Natural killer cell (primary cell): ENCODE measurements at regions not wholly inside any gene's neighbourhood (a gene's known extent, or its start where the extent isn't known, plus 50 kb on each side); places are given as distances from the start of the nearest gene placed in this dataset.
"Not testable (repeated sequence)": the region's sequence is repeated elsewhere in the genome, so short reads cannot be mapped to it uniquely, and the experiment has no call there.

Source experiments
- ATAC-seq, 3 donors: fragments of 150-1000 bp in 2 of 3; fragments of 200-7000 bp in 1 of 3; cut with Tn5 transposase; 1 replicate in 1 of 3; 2 replicates in 2 of 3; pipeline ENCODE4 v1.10.0; 2021; ENCODE audit warnings: mild to moderate bottlenecking in 2 of 3, moderate library complexity in 2 of 3
- DNase-seq, 2 donors: peaks; one replicate each; pipeline versions ENCODE4 v3.0.0 to v3.0.0-alpha.2; 2013 to 2021; ENCODE audit warnings: mixed read lengths in 1 of 2
- H3K27ac ChIP-seq: one replicate; pipeline ENCODE4 v1.5.1; 2013; ENCODE audit warnings: mild to moderate bottlenecking, low read length
- H3K27me3 ChIP-seq: one replicate; pipeline ENCODE4 v1.6.1; 2013; ENCODE audit warnings: low read length; ENCODE audit not compliant: control insufficient read depth, insufficient read depth
- H3K36me3 ChIP-seq: one replicate; pipeline ENCODE4 v1.6.1; 2013; ENCODE audit warnings: low read length; ENCODE audit not compliant: control insufficient read depth, insufficient read depth
- H3K4me1 ChIP-seq: one replicate; pipeline ENCODE4 v1.6.1; 2013; ENCODE audit warnings: low read length; ENCODE audit not compliant: control insufficient read depth, insufficient read depth
- H3K4me3 ChIP-seq: one replicate; pipeline ENCODE4 v1.5.1; 2013; ENCODE audit warnings: low read length
- H3K9me3 ChIP-seq: one replicate; pipeline ENCODE4 v1.6.1; 2013; ENCODE audit warnings: low read length; ENCODE audit not compliant: control insufficient read depth, insufficient read depth
- H3K27ac Mint-ChIP-seq, 2 donors: one replicate each; pipeline ENCODE4 v1.8.0; 2022; ENCODE audit warnings: mild to moderate bottlenecking in 2 of 2, mixed read lengths in 2 of 2, moderate library complexity in 1 of 2
- H3K27me3 Mint-ChIP-seq, 2 donors: one replicate each; pipeline ENCODE4 v1.8.0; 2022; ENCODE audit warnings: low read depth in 2 of 2, mixed read lengths in 2 of 2
- H3K36me3 Mint-ChIP-seq: one replicate; pipeline ENCODE4 v1.8.0; 2022; ENCODE audit warnings: mixed read lengths
- H3K4me1 Mint-ChIP-seq, 2 donors: one replicate each; pipeline ENCODE4 v1.8.0; 2022; ENCODE audit warnings: mixed read lengths in 2 of 2
- H3K4me3 Mint-ChIP-seq: one replicate; pipeline ENCODE4 v1.8.0; 2022; ENCODE audit warnings: mild to moderate bottlenecking, moderate library complexity, mixed read lengths
- H3K9me3 Mint-ChIP-seq, 2 donors: one replicate each; pipeline ENCODE4 v1.8.0; 2022; ENCODE audit warnings: mixed read lengths in 2 of 2
- WGBS: methylation state at CpG from one replicate; pipeline ENCODE4 v1.1.7; 2013; ENCODE audit warnings: missing lambda C conversion rate; ENCODE audit not compliant: insufficient coverage; 5-methylcytosine and 5-hydroxymethylcytosine counted together
- intact Hi-C: fragments of 100-400 bp; cut with micrococcal nuclease; formaldehyde crosslinking; loops from one replicate; pipeline ENCODE4 v1.14.2; 2022
- TF ChIP-seq, protein P1 (sequence below): fragments of 200-600 bp; IDR thresholded peaks from one replicate; pipeline ENCODE4 v1.8.0; 2022; ENCODE audit warnings: antibody characterized with exemption

DNA sequence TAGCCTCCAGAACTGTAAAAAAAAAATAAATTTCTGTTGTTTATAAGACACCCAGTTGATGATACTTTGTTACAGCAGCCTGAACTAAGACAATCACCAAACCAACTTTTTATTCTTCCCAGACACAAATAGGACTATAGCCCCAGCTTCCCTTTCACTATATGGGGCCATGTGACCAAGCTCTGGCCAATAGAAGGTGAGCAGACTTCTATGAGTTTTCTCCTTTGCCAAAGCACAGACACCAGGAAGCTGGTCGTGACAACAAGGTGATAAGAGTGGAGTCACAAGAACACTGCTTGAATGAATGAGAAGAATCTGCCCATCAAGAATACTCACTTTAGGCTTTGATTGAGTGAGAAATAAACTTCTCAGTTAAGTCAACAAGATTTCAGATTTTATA is 217.7 kb downstream of the DEPDC1B start:
- Mint-ChIP-seq H3K9me3 (peaks cover 0 to 2% of the 10 kb centered on the region in 2 donors), H3K36me3 (no peaks in the 10 kb centered on the region), H3K27me3 (no peaks in the 10 kb centered on the region), H3K4me1 (no peaks in the 10 kb centered on the region), H3K27ac (no peak overlapping the region), H3K4me3 (no peak overlapping the region)
- no CpG with 5 or more reads among the region's 1 CpG for WGBS
- Histone ChIP-seq H3K36me3 (no peaks in the 10 kb centered on the region), H3K9me3 (no peaks in the 10 kb centered on the region), H3K27ac (no peak overlapping the region), H3K4me3 (no peak overlapping the region), H3K27me3 (no peaks in the 10 kb centered on the region), H3K4me1 (no peaks in the 10 kb centered on the region)
- intact Hi-C loops = no loop called here
- DNase-seq (no peak), ATAC-seq (no peak)
- TF ChIP-seq, protein P1, sequence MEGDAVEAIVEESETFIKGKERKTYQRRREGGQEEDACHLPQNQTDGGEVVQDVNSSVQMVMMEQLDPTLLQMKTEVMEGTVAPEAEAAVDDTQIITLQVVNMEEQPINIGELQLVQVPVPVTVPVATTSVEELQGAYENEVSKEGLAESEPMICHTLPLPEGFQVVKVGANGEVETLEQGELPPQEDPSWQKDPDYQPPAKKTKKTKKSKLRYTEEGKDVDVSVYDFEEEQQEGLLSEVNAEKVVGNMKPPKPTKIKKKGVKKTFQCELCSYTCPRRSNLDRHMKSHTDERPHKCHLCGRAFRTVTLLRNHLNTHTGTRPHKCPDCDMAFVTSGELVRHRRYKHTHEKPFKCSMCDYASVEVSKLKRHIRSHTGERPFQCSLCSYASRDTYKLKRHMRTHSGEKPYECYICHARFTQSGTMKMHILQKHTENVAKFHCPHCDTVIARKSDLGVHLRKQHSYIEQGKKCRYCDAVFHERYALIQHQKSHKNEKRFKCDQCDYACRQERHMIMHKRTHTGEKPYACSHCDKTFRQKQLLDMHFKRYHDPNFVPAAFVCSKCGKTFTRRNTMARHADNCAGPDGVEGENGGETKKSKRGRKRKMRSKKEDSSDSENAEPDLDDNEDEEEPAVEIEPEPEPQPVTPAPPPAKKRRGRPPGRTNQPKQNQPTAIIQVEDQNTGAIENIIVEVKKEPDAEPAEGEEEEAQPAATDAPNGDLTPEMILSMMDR = no peak

DNA sequence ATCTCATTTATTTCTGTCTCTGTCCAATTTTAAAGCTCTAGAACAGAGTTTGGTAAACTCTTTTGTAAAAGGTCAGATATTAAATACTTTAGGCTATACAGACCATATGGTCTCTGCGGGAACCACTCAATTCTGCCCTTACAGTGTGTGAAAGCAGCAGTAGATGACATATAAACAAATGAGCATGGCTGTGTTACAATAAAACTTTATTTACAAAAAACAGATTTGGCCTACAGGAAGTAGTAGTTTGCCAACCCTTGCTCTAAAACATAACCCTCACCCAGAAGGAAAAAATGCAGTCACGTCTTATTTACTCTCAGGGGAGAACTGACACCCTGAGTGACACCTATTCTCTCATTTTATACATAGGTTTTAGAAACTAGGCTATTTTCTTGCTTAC is 220.4 kb downstream of the DEPDC1B start:
- H3K9me3 Mint-ChIP-seq = peaks cover 4 to 7% of the 10 kb centered on the region in 2 donors
- Histone ChIP-seq H3K4me3 (no peak overlapping the region), H3K27me3 (no peaks in the 10 kb centered on the region), H3K27ac (no peak overlapping the region), H3K9me3 (no peaks in the 10 kb centered on the region), H3K4me1 (no peaks in the 10 kb centered on the region), H3K36me3 (no peaks in the 10 kb centered on the region)
- TF ChIP-seq, protein P1 = no peak
- ATAC-seq (no peak), DNase-seq (no peak)
- no peaks in the 10 kb centered on the region for H3K36me3 Mint-ChIP-seq
- H3K4me1 Mint-ChIP-seq = no peaks in the 10 kb centered on the region
- 83% methylated on average over 1 of the region's 2 CpGs for WGBS
- intact Hi-C loops = no loop called here
- no peak overlapping the region for H3K4me3 Mint-ChIP-seq
- no peak overlapping the region for H3K27ac Mint-ChIP-seq
- no peaks in the 10 kb centered on the region for H3K27me3 Mint-ChIP-seq

DNA sequence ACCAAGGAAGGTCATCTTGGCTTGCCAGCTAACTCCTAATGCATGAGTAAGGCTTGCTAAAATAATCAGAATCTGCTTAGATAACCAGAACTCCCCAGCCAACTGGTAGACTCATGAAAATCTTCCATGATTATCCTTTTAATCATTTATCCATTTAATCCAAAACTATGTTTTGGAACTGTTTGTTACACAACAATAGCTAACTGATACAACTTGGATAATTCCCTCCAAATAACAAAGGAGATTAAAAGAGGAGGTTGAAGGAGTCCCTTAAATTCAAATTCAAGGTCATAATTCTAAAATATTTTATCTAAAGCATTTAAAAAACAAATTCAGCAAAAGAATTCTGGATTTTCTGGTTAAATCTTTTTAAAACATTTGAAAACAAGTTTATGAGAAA is 222.1 kb downstream of the DEPDC1B start:
- intact Hi-C loops = no loop called here
- no peak overlapping the region for H3K27ac ChIP-seq
- no peaks in the 10 kb centered on the region for H3K27me3 ChIP-seq
- Mint-ChIP-seq H3K4me3 (no peak overlapping the region), H3K36me3 (no peaks in the 10 kb centered on the region), H3K27ac (no peak overlapping the region), H3K9me3 (peaks cover 6 to 8% of the 10 kb centered on the region in 2 donors), H3K4me1 (no peaks in the 10 kb centered on the region), H3K27me3 (no peaks in the 10 kb centered on the region)
- DNase-seq = no peak
- H3K4me1 ChIP-seq = no peaks in the 10 kb centered on the region
- TF ChIP-seq, protein P1 = no peak
- no peak for ATAC-seq
- no peaks in the 10 kb centered on the region for H3K36me3 ChIP-seq
- no peak overlapping the region for H3K4me3 ChIP-seq
- H3K9me3 ChIP-seq = no peaks in the 10 kb centered on the region

DNA sequence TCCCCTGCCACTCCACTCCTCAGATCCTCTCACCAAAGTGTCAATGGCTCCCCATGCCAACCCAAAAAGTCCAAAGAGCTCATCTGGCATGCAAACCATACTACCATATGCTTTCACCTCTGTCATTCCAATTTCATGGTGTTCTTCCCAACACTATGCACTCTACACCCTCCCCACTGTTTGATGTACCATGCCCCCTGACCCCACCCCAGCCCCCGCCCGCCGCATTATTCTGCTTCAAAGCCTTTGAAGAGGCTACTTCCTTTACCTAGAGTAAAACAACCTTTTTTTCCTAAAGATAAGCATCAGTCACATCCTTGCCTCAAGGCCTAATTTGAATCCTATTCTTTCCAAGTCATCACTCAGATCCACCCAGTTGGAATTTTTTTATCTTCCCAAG is 226.3 kb downstream of the DEPDC1B start:
- intact Hi-C loops = no loop called here
- H3K9me3 ChIP-seq = no peaks in the 10 kb centered on the region
- no peaks in the 10 kb centered on the region for H3K4me1 Mint-ChIP-seq

DNA sequence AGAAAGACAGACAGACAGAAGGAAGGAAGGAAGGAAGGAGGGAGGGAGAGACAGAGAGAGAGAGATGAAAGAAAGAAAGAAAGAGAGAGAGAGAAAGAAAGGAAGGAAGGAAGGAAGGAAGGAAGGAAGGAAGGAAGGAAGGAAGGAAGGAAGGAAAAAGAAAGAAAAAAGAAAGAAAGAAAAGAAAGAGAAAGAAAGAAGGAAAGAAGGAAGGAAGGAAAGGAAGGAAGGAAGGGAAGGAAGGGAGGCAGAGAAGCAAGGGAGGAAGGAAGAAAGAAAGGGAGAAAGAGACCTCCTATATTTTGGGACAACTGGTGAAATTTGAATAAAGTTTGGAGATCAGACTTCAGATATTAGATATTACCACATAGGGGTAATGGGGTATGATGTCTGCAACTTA is 226.9 kb downstream of the DEPDC1B start:
- H3K4me1 Mint-ChIP-seq, H3K4me3 Mint-ChIP-seq, H3K36me3 ChIP-seq, ATAC-seq, H3K9me3 ChIP-seq, H3K36me3 Mint-ChIP-seq, H3K27ac ChIP-seq, H3K27ac Mint-ChIP-seq, H3K27me3 ChIP-seq, H3K4me1 ChIP-seq, intact Hi-C loops, H3K27me3 Mint-ChIP-seq, DNase-seq, H3K4me3 ChIP-seq: not testable (repeated sequence)
- peaks cover 14 to 17% of the 10 kb centered on the region in 2 donors for H3K9me3 Mint-ChIP-seq

More for the DNA sequence above, 226.3 kb downstream of the DEPDC1B start:
- TF ChIP-seq, protein P1 = no peak
- Histone ChIP-seq H3K4me1 (no peaks in the 10 kb centered on the region), H3K36me3 (no peaks in the 10 kb centered on the region), H3K27me3 (no peaks in the 10 kb centered on the region), H3K4me3 (no peak overlapping the region), H3K27ac (no peak overlapping the region)
- no peaks in the 10 kb centered on the region for H3K36me3 Mint-ChIP-seq
- DNase-seq (no peak), ATAC-seq (no peak)
- no peak overlapping the region for H3K4me3 Mint-ChIP-seq
- no peak overlapping the region for H3K27ac Mint-ChIP-seq
- H3K27me3 Mint-ChIP-seq = peaks cover 0 to 3% of the 10 kb centered on the region in 2 donors
- peaks cover 14 to 15% of the 10 kb centered on the region in 2 donors for H3K9me3 Mint-ChIP-seq
- WGBS = 96% methylated on average over 3 of the region's 3 CpGs
